H9 (cell line): ENCODE measurements at regions not wholly inside any gene's neighbourhood (a gene's known extent, or its start where the extent isn't known, plus 50 kb on each side); places are given as distances from the start of the nearest gene placed in this dataset.

Source experiments
- DNase-seq: peaks from one replicate; pipeline ENCODE4 v3.0.0-alpha.2; 2017
- H2AFZ ChIP-seq: one replicate; pipeline ENCODE4 v1.6.1; 2013; ENCODE audit warnings: mild to moderate bottlenecking, low read length, control low read depth, moderate library complexity
- H2AK5ac ChIP-seq: 2 replicates; pipeline ENCODE4 v1.6.1; 2013; ENCODE audit warnings: low read length, control low read depth, mixed read lengths; ENCODE audit not compliant: insufficient read length
- H2BK120ac ChIP-seq: one replicate; pipeline ENCODE4 v1.6.1; 2013; ENCODE audit warnings: low read depth, mild to moderate bottlenecking, low read length, control low read depth, inconsistent platforms; ENCODE audit not compliant: poor library complexity, severe bottlenecking
- H2BK12ac ChIP-seq: 2 replicates; pipeline ENCODE4 v1.6.1; 2013; ENCODE audit warnings: low read length, control low read depth, mixed read lengths, low read depth; ENCODE audit not compliant: insufficient read length
- H2BK15ac ChIP-seq: 2 replicates; pipeline ENCODE4 v1.6.1; 2013; ENCODE audit warnings: low read depth, low read length, control low read depth
- H2BK20ac ChIP-seq: one replicate; pipeline ENCODE4 v1.6.1; 2013; ENCODE audit warnings: low read depth, mild to moderate bottlenecking, low read length, control low read depth, inconsistent platforms; ENCODE audit not compliant: poor library complexity, severe bottlenecking
- H2BK5ac ChIP-seq: 2 replicates; pipeline ENCODE4 v1.6.1; 2013; ENCODE audit warnings: low read length, control low read depth, mixed read lengths; ENCODE audit not compliant: insufficient read length
- H3K14ac ChIP-seq: 2 replicates; pipeline ENCODE4 v1.6.1; 2013; ENCODE audit warnings: low read length, control low read depth; ENCODE audit not compliant: insufficient read depth
- H3K18ac ChIP-seq: 2 replicates; pipeline ENCODE4 v1.6.1; 2013; ENCODE audit warnings: low read depth, mild to moderate bottlenecking, mixed read lengths, low read length, control low read depth; ENCODE audit not compliant: insufficient read length
- H3K23ac ChIP-seq: 2 replicates; pipeline ENCODE4 v1.6.1; 2013; ENCODE audit warnings: low read length, control low read depth, mixed read lengths, low read depth; ENCODE audit not compliant: insufficient read length
- H3K23me2 ChIP-seq: 2 replicates; pipeline ENCODE4 v1.6.1; 2013; ENCODE audit warnings: low read depth, mild to moderate bottlenecking, mixed read lengths, low read length, control low read depth; ENCODE audit not compliant: insufficient read length, poor library complexity, severe bottlenecking
- H3K27ac ChIP-seq: 2 replicates; pipeline ENCODE4 v1.5.1; 2013; ENCODE audit warnings: low read length, control low read depth, mixed read lengths, low read depth; ENCODE audit not compliant: insufficient read length
- H3K27me3 ChIP-seq: 2 replicates; pipeline ENCODE4 v1.6.1; 2013; ENCODE audit warnings: low read length, control low read depth, inconsistent platforms; ENCODE audit not compliant: insufficient read depth
- H3K4ac ChIP-seq: 2 replicates; pipeline ENCODE4 v1.6.1; 2013; ENCODE audit warnings: low read depth, mild to moderate bottlenecking, control low read depth, inconsistent platforms, low read length, moderate library complexity
- H3K4me1 ChIP-seq: 2 replicates; pipeline ENCODE4 v1.6.1; 2013; ENCODE audit warnings: low read length, control low read depth, inconsistent platforms; ENCODE audit not compliant: insufficient read depth
- H3K4me2 ChIP-seq: 2 replicates; pipeline ENCODE4 v1.6.1; 2013; ENCODE audit warnings: low read length, control low read depth, mixed read lengths; ENCODE audit not compliant: insufficient read length, insufficient read depth
- H3K56ac ChIP-seq: 2 replicates; pipeline ENCODE4 v1.6.1; 2013; ENCODE audit warnings: low read depth, mild to moderate bottlenecking, mixed read lengths, low read length, control low read depth; ENCODE audit not compliant: insufficient read length
- H3K79me1 ChIP-seq: 2 replicates; pipeline ENCODE4 v1.6.1; 2013; ENCODE audit warnings: low read depth, mild to moderate bottlenecking, moderate library complexity, low read length, control low read depth, inconsistent platforms; ENCODE audit not compliant: insufficient read depth, poor library complexity, severe bottlenecking
- H3K79me2 ChIP-seq: 2 replicates; pipeline ENCODE4 v1.6.1; 2013; ENCODE audit warnings: low read length, control low read depth, inconsistent platforms; ENCODE audit not compliant: insufficient read depth
- H3K9ac ChIP-seq: 2 replicates; pipeline ENCODE4 v1.6.1; 2013; ENCODE audit warnings: low read length, control low read depth, mixed read lengths; ENCODE audit not compliant: insufficient read length; ENCODE audit errors: extremely low read depth
- H3K9me3 ChIP-seq: one replicate; pipeline ENCODE4 v1.6.1; 2013; ENCODE audit warnings: low read depth, low read length, inconsistent platforms; ENCODE audit not compliant: control insufficient read depth
- H3T11ph ChIP-seq: one replicate; pipeline ENCODE4 v1.6.1; 2013; ENCODE audit warnings: mild to moderate bottlenecking, low read length, control low read depth, inconsistent platforms
- H4K20me1 ChIP-seq: one replicate; pipeline ENCODE4 v1.6.1; 2013; ENCODE audit not compliant: control insufficient read depth, insufficient read length, insufficient read depth
- H4K5ac ChIP-seq: 2 replicates; pipeline ENCODE4 v1.6.1; 2013; ENCODE audit warnings: low read depth, mild to moderate bottlenecking, mixed read lengths, low read length, control low read depth; ENCODE audit not compliant: insufficient read length
- H4K8ac ChIP-seq: replicated peaks from 2 replicates; pipeline ENCODE4 v1.6.1; 2013; ENCODE audit warnings: low read length, control low read depth, mixed read lengths, low read depth; ENCODE audit not compliant: insufficient read length
- H4K91ac ChIP-seq: 2 replicates; pipeline ENCODE4 v1.6.1; 2013; ENCODE audit warnings: low read depth, mild to moderate bottlenecking, moderate library complexity, mixed read lengths, low read length, control low read depth; ENCODE audit not compliant: insufficient read length
- H3K27ac Mint-ChIP-seq, 3 experiments: 2 replicates in 2 of 3; 3 replicates in 1 of 3; pipeline ENCODE4 v1.8.0; 2020 to 2021; ENCODE audit warnings: mixed read lengths in 3 of 3, mild to moderate bottlenecking in 1 of 3, moderate library complexity in 1 of 3
- H3K27me3 Mint-ChIP-seq: 2 replicates; pipeline ENCODE4 v1.8.0; 2021; ENCODE audit warnings: low read depth, mild to moderate bottlenecking, moderate library complexity, mixed read lengths
- H3K36me3 Mint-ChIP-seq, 3 experiments: 2 replicates in 2 of 3; 3 replicates in 1 of 3; pipeline ENCODE4 v1.8.0; 2020 to 2021; ENCODE audit warnings: low read depth in 3 of 3, mixed read lengths in 3 of 3; ENCODE audit not compliant: insufficient read depth in 1 of 3
- H3K4me1 Mint-ChIP-seq, 2 experiments: 2 replicates each; pipeline ENCODE4 v1.8.0; 2020; ENCODE audit warnings: mixed read lengths in 2 of 2
- H3K4me3 Mint-ChIP-seq, 2 experiments: 2 replicates in 1 of 2; 3 replicates in 1 of 2; pipeline ENCODE4 v1.8.0; 2020 to 2021; ENCODE audit warnings: mild to moderate bottlenecking in 2 of 2, mixed read lengths in 2 of 2, moderate library complexity in 1 of 2
- H3K9me3 Mint-ChIP-seq, 2 experiments: 2 replicates in 1 of 2; 3 replicates in 1 of 2; pipeline ENCODE4 v1.8.0; 2020; ENCODE audit warnings: mild to moderate bottlenecking in 2 of 2, mixed read lengths in 2 of 2, moderate library complexity in 1 of 2
- WGBS: extraction: QIAGEN DNeasy Blood & Tissue Kit; methylation state at CpG from one replicate; pipeline ENCODE4 v1.1.7; 2013; ENCODE audit warnings: missing lambda C conversion rate, low lambda C conversion rate, mixed read lengths; ENCODE audit not compliant: insufficient read length; ENCODE audit errors: extremely low coverage; 5-methylcytosine and 5-hydroxymethylcytosine counted together
- TF ChIP-seq, protein P1 (sequence below): fragments of 200-600 bp; sonication (generic); conservative IDR thresholded peaks from 3 replicates; pipeline ENCODE4 v1.8.0; 2021; ENCODE audit warnings: antibody characterized with exemption, mild to moderate bottlenecking

DNA sequence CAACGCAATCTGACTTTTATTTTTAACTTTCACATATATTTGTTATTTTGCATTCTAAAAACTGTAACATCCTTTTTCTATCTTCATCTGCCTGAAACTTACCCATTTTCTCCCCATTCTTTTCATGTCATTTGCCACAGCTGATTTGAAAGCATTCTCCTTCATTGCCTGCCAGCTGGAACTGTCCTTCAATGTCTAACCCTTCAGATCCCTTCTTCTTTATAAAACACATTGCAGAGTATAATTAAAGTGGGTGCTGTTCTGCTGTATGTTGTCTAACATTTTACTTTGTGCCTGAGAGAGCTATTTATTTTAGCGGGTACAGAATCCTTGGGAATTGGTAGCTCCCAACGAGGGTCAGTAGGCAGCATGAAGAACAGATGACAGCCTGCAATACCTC is 827.4 kb downstream of the IGSF11 start:
- Histone ChIP-seq H3K4me2 (no peak overlapping the region), H2BK5ac (no peak overlapping the region), H2AK5ac (no peak overlapping the region), H3K9ac (no peak overlapping the region), H3K23me2 (no peaks in the 10 kb centered on the region), H2BK15ac (no peak overlapping the region), H4K5ac (no peak overlapping the region), H2BK12ac (no peak overlapping the region), H4K91ac (no peak overlapping the region), H4K8ac (no peak overlapping the region), H3K27ac (no peak overlapping the region), H3K9me3 (no peaks in the 10 kb centered on the region), H3T11ph (no peak overlapping the region), H2BK120ac (no peak overlapping the region), H3K4ac (no peak overlapping the region), H3K56ac (no peak overlapping the region), H4K20me1 (no peaks in the 10 kb centered on the region), H3K23ac (no peak overlapping the region), H2AFZ (no peak overlapping the region), H3K18ac (no peak overlapping the region), H3K4me1 (no peaks in the 10 kb centered on the region), H2BK20ac (no peak overlapping the region), H3K79me2 (no peaks in the 10 kb centered on the region), H3K27me3 (no peaks in the 10 kb centered on the region), H3K14ac (no peak overlapping the region), H3K79me1 (no peaks in the 10 kb centered on the region)
- TF ChIP-seq, protein P1, sequence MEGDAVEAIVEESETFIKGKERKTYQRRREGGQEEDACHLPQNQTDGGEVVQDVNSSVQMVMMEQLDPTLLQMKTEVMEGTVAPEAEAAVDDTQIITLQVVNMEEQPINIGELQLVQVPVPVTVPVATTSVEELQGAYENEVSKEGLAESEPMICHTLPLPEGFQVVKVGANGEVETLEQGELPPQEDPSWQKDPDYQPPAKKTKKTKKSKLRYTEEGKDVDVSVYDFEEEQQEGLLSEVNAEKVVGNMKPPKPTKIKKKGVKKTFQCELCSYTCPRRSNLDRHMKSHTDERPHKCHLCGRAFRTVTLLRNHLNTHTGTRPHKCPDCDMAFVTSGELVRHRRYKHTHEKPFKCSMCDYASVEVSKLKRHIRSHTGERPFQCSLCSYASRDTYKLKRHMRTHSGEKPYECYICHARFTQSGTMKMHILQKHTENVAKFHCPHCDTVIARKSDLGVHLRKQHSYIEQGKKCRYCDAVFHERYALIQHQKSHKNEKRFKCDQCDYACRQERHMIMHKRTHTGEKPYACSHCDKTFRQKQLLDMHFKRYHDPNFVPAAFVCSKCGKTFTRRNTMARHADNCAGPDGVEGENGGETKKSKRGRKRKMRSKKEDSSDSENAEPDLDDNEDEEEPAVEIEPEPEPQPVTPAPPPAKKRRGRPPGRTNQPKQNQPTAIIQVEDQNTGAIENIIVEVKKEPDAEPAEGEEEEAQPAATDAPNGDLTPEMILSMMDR, result no peak
- Mint-ChIP-seq H3K4me1 (no peaks in the 10 kb centered on the region), H3K9me3 (peaks cover 4 to 8% of the 10 kb centered on the region in 2 experiments; a peak in 4 of 5 replicates), H3K36me3 (peaks cover 0 to 8% (median 0%) of the 10 kb centered on the region in 3 experiments; a peak in 4 of 7 replicates), H3K4me3 (no peak overlapping the region), H3K27ac (no peak overlapping the region), H3K27me3 (no peaks in the 10 kb centered on the region)
- DNase-seq, result no peak
- no CpG with 5 or more reads among the region's 3 CpGs for WGBS
